KBM-7 (cell line): ENCODE measurements at regions not wholly inside any gene's neighbourhood (a gene's known extent, or its start where the extent isn't known, plus 50 kb on each side); places are given as distances from the start of the nearest gene placed in this dataset.

Experiments
- DNase-seq: peaks from one replicate; pipeline ENCODE4 v3.0.0-alpha.2; 2015
- in situ Hi-C: fragments of 300-500 bp; cut with MboI; formaldehyde crosslinking; loops from 2 replicates; pipeline ENCODE4 v1.14.3; 2020; ENCODE audit warnings: low sequenced_read_pairs, low pct_unique_long_range_greater_than_20kb, mixed read lengths

- DNase-seq = no peak
- in situ Hi-C loops = no loop called here
Measured at GRCh38 chr5:125295405-125295872, 549.0 kb upstream of the ZNF608 start.

DNA sequence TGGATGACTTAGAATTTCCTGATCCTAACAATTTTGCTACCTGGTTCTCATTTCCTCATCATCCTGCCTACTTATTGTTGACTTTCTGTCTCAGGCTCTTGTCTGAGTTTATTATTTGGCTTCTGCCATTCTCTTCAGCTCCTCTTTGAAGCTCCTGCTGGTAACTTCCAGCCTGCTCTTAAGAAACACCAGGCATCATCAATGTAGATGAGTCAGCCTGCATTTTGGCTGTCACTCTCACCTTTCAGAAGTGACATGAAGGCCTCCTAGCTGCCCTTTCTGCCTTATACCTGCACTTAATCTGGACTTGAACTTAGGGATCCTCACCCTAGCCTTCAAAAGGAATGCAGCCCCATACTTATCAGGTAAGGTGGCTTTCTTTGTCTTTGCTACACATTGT lies 551.8 kb upstream of the ZNF608 start:
- DNase-seq = no peak
- in situ Hi-C loops = no loop called here

DNA sequence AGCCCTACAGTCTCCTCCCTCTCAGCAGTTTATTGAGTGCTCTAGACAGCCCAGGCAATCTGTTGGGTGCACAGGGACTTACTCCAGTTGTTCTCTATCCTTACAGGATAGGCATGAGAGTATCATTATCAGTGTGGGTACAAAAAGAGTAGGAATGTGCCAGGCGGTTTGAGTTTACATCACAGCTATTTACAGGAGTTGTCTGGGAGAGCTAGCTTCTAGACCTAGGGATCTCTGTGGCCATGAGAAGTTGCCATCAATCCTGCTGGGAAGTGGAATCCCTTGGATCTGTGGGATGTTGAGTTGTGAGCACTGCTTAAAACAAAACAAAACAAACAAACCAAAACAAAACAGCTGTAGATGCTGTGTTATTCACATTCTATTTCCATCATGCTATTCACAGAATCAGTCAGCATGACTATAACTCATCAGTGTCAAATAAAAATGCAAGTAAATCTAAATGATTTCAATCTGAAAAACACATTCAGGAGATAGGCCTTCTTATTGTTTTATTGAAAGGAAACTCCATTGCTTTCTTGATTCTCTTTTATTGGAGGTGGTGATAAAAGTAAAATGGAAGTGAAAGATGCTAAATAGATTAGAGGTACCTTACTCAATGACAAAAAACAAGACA lies 552.4 kb upstream of the ZNF608 start:
- in situ Hi-C loops = no loop called here
- no peak for DNase-seq

DNA sequence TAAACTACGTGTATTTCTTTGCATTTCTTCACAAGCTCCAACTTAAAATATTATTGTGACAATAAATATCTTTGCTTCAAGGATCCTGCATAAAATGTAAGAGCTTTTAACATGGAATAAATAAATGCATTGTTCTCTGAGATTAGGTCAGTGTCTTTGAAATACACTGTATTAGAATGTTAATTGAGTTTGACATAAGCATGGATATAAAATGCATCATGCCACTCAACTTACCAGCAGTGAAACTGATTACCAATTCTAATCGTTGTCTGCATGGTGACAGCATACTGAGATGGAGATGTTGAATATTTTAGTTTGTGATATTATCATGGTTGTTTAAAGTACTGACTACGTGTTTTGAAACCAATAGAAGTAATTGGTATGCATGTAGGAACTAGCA lies 555.3 kb upstream of the ZNF608 start:
- in situ Hi-C loops = no loop called here
- no peak for DNase-seq

- DNase-seq = no peak
- in situ Hi-C loops = no loop called here
Measured at GRCh38 chr5:125302577-125302976, 556.1 kb upstream of the ZNF608 start.

GRCh38 chr5:125306741-125307140 lies 560.3 kb upstream of the ZNF608 start:
- DNase-seq = no peak
- in situ Hi-C loops = no loop called here

GRCh38 chr5:125310749-125311148 lies 564.3 kb upstream of the ZNF608 start:
- DNase-seq = no peak
- in situ Hi-C loops = no loop called here

- in situ Hi-C loops = no loop called here
- no peak for DNase-seq
Measured at GRCh38 chr5:125311743-125312142, 565.3 kb upstream of the ZNF608 start.

DNA sequence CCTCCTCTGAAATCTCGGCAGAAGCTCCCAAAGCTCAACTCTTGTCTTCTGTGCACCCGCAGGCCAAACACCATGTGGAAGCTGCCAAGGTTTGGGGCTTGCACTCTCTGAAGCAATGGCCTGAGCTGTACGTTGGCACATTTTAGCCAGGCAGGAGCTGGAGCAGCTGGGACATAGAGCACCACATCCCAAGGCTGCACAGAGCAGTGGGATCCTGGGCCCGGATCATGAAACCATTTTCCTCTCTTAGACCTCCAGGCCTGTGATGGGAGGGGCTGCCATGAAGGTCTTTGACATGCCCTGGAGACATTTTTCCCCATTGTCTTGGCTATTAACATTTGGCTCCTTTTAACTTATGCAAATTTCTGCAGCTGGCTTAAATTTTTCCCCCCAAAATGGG lies 567.1 kb upstream of the ZNF608 start:
- in situ Hi-C loops = no loop called here
- DNase-seq = no peak

- in situ Hi-C loops = no loop called here
- DNase-seq = no peak
Measured at GRCh38 chr5:125315306-125315705, 568.9 kb upstream of the ZNF608 start.

DNA sequence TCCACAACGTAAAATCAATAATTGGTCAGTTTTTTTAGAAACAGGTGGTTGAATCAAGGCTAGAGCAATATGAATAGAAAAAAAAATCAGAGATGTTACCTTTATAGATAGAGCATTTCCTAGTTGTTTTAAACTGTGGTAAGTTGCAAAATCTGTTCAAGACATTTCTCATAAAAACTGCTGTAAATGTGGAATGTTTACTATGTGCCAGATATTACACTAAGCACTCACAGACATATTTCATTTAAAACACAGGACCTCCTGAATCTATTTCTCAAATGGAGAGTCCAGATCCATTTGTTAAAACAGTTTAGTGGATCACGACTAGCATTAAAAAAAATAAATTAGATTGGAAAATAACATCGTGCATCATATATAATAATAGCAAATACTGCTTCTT lies 570.0 kb upstream of the ZNF608 start:
- in situ Hi-C loops = no loop called here

GRCh38 chr5:125316915-125317535 lies 570.6 kb upstream of the ZNF608 start:
- in situ Hi-C loops = no loop called here
- DNase-seq = no peak

More for the DNA sequence above, 570.0 kb upstream of the ZNF608 start:
- no peak for DNase-seq

DNA sequence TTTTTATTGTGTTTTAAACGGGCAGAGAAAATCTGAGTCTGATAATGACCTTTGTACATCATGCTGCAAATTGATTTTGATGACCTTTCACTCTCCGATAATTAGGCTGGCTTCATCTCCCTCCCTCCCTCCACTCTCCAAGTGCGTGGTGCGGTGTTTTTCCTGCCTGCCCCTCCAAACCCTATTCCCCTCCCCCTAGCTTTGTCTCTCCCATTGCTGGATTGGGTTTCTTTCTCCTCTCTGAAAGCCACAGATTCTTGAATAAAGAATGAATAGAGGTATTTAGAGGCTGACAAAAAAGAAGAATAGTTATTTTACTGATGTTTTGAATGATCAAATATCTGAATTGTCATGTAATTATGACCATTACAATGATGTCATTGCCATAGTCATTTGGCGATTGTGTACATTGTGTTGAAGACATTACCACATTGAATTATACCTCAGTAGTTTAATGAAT lies 571.1 kb upstream of the ZNF608 start:
- DNase-seq = no peak
- in situ Hi-C loops = no loop called here

DNA sequence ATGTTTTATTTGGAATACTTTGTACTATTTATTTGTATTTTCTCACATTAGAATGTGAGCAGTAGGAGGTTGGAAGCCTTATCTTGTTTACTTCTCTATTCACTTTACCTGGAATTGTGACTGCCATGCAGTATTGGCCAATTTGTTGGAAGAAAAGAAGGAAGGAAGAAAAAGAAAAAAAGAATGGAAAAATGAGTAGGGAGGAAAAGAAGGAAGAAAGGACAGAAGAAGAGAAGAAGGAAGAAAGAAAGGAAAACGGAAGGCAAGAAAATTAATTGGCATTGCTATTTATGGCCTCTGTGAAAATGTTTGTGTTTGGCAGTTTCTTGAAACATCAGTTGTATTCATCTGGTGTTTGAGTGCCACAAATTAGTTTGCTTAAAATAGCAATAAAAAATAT lies 575.2 kb upstream of the ZNF608 start:
- no peak for DNase-seq
- in situ Hi-C loops = no loop called here

- in situ Hi-C loops = no loop called here
- DNase-seq = no peak
Measured at GRCh38 chr5:125323613-125324012, 577.2 kb upstream of the ZNF608 start.

DNA sequence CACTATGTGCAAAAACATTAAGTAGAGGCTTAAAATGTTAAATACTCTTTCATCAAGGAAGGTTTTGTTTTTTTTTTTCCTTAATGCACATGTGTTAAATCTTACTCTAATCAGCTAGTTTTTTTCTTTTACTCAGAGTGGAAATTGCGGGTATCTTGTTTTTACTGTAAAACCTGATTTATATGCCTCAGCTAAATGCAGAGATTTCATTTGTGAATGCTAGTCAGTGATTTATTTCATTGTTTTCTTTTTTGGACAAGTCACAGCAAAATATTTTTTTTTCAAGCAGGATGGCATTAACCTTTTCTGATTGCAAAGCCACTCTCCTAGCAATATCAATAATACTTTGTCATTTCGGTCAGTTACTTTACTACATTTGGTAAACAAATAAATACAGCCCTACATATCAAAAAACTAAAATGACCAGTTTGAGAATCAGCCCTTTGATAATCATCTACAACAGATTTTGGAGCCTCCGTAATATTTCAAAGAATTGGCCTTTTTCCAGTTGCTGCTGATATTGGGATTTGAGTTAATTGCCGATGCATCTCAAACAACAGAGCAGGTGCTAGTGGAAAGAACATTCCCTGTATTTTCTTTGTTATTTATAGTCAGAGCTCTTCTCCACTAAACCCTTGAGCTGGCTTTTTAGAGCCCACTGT lies 579.2 kb upstream of the ZNF608 start:
- no peak for DNase-seq
- in situ Hi-C loops = no loop called here

DNA sequence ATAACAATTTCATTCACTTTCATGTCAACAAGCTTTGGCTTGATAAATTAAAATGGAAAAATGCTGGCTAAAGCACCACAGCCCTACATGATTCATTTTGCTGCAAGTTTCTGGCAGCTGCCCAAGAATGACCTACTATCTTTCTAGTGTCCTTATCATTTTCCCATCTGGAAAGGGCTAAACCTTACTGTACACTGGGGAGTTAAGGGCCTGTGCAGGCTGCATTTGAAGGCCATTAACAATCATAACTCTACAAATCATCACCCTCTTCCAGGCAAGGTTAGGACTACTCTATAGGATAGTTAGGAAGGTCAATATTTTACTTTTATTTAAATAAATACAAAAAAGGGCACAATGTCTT lies 579.7 kb upstream of the ZNF608 start:
- in situ Hi-C loops = no loop called here
- DNase-seq = no peak

GRCh38 chr5:125327676-125328075 lies 581.2 kb upstream of the ZNF608 start:
- no peak for DNase-seq
- in situ Hi-C loops = no loop called here

GRCh38 chr5:125331987-125332598 lies 585.7 kb upstream of the ZNF608 start:
- in situ Hi-C loops = no loop called here
- DNase-seq = no peak

DNA sequence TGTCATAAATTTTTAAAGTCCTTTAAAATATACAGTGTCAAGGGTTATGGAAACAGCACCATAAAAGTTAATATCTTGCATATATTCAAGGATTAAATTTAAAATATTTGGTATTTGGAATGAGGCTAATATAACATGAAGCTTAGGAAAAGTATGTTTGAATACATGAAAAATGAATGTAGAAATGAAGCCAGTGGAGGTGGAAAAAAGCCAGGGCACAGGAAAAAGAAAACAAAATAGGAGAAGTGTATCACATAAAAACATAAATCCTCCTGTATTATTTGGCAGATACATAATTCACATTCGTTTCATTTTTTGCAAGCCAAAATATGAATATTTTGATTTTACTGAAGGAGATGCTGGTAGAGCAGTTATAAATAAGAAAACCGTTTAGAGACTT lies 587.0 kb upstream of the ZNF608 start:
- in situ Hi-C loops = no loop called here
- DNase-seq = no peak
